Effector memory CD8-positive, alpha-beta T cell (primary cell): ENCODE measurements at regions not wholly inside any gene's neighbourhood (a gene's known extent, or its start where the extent isn't known, plus 50 kb on each side); places are given as distances from the start of the nearest gene placed in this dataset.
A peak's percentile ranks its signal among the peaks of the same experiment; 100 is the strongest.

Source experiments
- ATAC-seq: fragments of 150-1000 bp; cut with Tn5 transposase; replicated peaks from 2 replicates; pipeline ENCODE4 v1.10.0; 2021; ENCODE audit warnings: mild to moderate bottlenecking, moderate library complexity
- DNase-seq, 3 experiments: peaks; one replicate each; pipeline ENCODE4 v3.0.0; 2021
- H3K27ac Mint-ChIP-seq, 2 donors: one replicate each; pipeline ENCODE4 v1.8.0; 2022; ENCODE audit warnings: mild to moderate bottlenecking in 2 of 2, mixed read lengths in 2 of 2, moderate library complexity in 2 of 2
- H3K27me3 Mint-ChIP-seq, 2 donors: one replicate each; pipeline ENCODE4 v1.8.0; 2022; ENCODE audit warnings: mixed read lengths in 2 of 2
- H3K36me3 Mint-ChIP-seq: one replicate; pipeline ENCODE4 v1.8.0; 2022; ENCODE audit warnings: mild to moderate bottlenecking, moderate library complexity, mixed read lengths; ENCODE audit not compliant: insufficient read depth
- H3K4me1 Mint-ChIP-seq, 2 donors: one replicate each; pipeline ENCODE4 v1.8.0; 2022; ENCODE audit warnings: low read depth in 2 of 2, mixed read lengths in 2 of 2
- H3K4me3 Mint-ChIP-seq, 2 donors: one replicate each; pipeline ENCODE4 v1.8.0; 2022; ENCODE audit warnings: mild to moderate bottlenecking in 2 of 2, mixed read lengths in 2 of 2, moderate library complexity in 2 of 2
- H3K9me3 Mint-ChIP-seq, 2 donors: one replicate each; pipeline ENCODE4 v1.8.0; 2022; ENCODE audit warnings: mixed read lengths in 2 of 2

DNA sequence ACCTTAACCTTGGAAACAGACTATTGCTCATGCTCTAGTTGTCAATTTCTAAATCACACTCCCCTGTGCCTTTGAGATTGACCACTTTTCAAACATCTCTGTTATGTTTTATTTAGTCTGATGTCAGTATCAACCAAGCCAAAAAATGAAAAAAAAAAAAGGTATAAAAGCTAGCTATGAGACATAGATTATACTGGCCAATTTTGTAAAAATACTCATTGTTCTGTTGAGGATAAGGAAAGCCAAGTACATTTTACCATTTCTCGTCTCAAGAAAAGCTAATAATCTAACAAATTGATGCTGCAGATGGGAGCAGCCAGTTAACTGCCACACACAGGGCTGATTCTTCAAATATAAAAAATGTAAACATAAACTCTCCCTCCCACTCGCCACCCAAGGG, 572.6 kb upstream of the KLF12 start:
- no peaks in the 10 kb centered on the region for H3K36me3 Mint-ChIP-seq
- ATAC-seq = no peak
- DNase-seq = no peak
- H3K27me3 Mint-ChIP-seq = peaks cover 10 to 20% of the 10 kb centered on the region in 2 donors
- no peak overlapping the region for H3K4me3 Mint-ChIP-seq
- H3K4me1 Mint-ChIP-seq = no peaks in the 10 kb centered on the region
- H3K9me3 Mint-ChIP-seq = no peaks in the 10 kb centered on the region
- no peak overlapping the region for H3K27ac Mint-ChIP-seq

DNA sequence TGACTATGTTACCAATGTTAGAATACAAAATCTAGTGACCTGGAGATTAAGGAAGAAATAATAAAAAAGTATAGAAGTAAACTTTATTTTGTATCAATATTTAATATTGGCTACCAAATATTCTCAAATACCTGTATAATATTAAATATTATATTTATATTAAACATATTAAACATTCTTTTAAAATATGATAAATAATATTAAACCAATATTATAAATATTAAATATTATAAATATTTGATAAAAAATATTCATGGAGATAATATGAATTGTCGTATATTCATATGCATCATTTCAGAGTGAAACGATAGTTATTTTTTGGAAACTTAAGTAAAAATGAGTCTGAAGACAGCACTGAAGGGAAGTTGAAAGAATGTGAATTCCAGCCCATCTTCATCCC, 571.2 kb upstream of the KLF12 start:
- no peaks in the 10 kb centered on the region for H3K36me3 Mint-ChIP-seq
- DNase-seq = no peak
- peaks cover 19 to 20% of the 10 kb centered on the region in 2 donors for H3K27me3 Mint-ChIP-seq
- H3K27ac Mint-ChIP-seq = no peak overlapping the region
- ATAC-seq = no peak
- H3K4me3 Mint-ChIP-seq = no peak overlapping the region
- no peaks in the 10 kb centered on the region for H3K4me1 Mint-ChIP-seq
- no peaks in the 10 kb centered on the region for H3K9me3 Mint-ChIP-seq

DNA sequence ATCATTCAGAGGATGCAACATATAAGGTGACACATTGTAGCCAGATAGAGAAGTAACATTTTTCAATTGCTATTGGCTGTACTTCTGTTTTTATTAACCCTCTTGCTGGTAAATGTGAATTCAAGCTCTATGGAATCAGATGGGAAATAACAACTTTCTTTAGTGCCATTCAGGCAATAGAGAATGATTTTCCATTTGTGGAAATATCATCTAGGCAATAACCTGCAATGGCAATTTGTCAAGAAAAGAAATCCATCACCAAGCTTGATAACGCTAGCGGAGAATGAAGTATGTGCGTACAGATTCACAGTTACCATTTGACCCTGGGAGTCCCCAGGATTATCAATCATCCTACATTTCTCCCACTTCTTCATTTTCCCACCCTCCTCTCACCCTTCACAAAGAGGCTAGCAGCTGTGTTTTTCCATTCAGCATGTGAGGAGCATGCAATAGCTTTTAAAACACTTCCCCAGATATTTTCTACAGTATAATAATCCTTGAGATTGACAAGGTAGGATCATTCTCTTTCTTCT, 569.7 kb upstream of the KLF12 start:
- no peaks in the 10 kb centered on the region for H3K4me1 Mint-ChIP-seq
- ATAC-seq (no peak), DNase-seq (no peak)
- no peak overlapping the region for H3K27ac Mint-ChIP-seq
- H3K4me3 Mint-ChIP-seq = no peak overlapping the region
- H3K9me3 Mint-ChIP-seq = peaks cover 0 to under 1% of the 10 kb centered on the region in 2 donors
- peaks cover 11 to 14% of the 10 kb centered on the region in 2 donors for H3K27me3 Mint-ChIP-seq
- no peaks in the 10 kb centered on the region for H3K36me3 Mint-ChIP-seq

DNA sequence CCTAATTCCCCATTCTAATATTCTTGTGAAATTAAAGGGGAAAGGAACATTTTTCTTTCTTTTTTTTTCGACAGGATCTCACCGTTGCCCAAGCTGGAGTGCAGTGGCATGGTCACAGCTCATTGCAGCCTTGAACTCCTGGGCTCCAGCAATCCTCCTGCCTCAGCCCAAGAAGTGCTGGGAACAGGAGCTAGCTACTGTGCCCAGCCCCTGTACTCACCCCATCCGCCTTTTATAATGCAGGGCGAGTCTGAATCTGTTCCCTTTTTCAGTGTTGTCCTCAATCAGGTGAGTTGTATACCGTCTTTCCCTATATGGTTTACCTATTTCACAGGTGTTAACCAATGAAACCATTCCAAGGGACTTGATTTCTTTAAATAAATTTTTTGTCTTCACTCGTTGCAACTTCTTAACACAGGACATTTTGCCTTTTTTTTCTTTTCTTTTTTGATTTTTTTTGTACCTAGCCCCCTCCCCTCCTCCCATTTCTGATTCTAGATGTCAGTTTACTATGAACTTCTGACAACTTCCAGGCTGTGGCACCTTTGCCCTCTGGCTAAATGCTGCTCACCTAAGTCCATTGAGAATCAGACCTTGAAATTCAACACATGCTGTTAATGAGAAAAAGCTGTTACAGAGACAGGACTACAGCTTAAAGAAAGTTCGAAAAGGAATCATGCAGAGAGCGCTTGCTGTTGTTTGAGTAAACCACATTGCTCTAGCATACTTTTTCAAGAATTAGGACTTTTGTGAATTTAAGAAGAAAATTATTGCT, 562.1 kb upstream of the KLF12 start:
- ATAC-seq = no peak
- H3K36me3 Mint-ChIP-seq = no peaks in the 10 kb centered on the region
- no peak overlapping the region for H3K4me3 Mint-ChIP-seq
- DNase-seq = no peak
- no peaks in the 10 kb centered on the region for H3K4me1 Mint-ChIP-seq
- peaks cover 0 to 1% of the 10 kb centered on the region in 2 donors for H3K9me3 Mint-ChIP-seq
- H3K27me3 Mint-ChIP-seq = peaks cover 0 to 14% of the 10 kb centered on the region in 2 donors
- H3K27ac Mint-ChIP-seq = no peak overlapping the region

DNA sequence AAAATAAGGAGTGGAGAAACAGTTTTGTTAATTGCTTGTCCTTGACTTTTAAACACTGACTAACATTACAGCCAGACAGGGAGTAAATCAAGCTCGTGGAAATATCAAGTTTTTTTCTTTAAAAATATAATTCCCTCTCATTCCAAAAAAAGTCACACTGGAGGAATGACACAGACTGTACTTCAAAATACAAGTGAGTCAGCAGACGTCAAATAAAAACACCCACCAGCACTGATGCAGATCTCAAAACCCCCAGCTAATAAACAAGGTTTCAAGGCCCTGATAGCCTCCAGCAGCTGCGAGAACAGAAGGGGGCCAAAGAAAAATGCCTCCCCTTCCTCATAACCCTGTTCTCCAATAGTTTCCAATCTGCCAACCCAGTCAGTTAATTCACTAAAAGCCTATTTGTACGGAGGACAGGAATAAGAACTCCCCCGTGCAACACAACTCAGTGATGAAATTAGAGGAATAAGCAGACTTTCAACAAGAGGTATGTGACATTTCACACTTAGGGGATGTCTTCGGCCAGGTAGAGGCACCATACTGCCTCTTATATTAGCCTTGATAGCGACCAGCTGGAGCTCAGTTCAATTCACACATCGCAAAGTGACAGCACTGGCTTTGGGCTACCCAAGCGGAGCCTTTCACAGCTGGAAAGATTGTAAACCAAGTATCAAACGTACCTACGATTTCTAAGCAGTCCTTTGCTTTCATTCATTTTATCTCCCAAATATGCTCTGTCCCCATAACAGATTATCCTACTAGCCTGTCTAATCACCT, 561.0 kb upstream of the KLF12 start:
- Mint-ChIP-seq H3K9me3 (peaks cover 0 to 1% of the 10 kb centered on the region in 2 donors), H3K27ac (no peak overlapping the region), H3K4me1 (no peaks in the 10 kb centered on the region), H3K36me3 (no peaks in the 10 kb centered on the region), H3K27me3 (peaks cover 0 to 10% of the 10 kb centered on the region in 2 donors), H3K4me3 (no peak overlapping the region)
- DNase-seq (no peak), ATAC-seq (no peak)

DNA sequence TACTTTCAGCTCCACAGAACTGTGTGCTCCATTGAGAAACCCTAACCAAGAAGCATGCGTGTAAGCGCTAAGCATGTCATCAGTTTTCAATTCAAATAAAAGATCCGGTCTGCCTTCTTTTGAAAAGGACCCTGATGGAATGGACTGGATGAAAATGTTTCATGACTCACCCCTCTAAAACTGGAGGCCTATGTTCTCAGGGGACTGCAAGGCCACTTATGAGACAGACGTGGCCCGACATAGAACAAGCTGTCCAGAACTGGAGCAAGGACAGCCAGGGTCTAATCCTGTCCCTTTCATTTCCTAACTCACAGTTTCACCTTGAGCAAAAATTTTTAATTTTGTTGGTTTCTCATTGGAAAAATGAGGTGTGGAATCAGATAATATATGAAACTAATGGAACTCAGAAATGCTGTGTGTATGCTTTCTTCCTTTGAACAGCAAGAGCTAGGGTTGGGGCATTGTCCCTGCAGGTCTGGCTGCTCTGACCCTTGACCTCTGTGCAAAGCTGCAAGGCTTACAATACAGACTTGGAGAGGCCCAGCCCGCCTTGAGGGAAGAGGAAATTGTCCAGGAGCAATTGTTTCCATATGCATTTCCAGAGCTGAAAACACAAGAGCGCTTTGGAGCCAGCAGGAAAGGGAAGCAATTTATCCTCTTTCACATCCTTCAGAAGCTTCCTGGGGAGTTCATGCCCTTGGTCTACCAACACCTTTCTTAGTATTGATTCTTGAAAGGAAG, 553.4 kb upstream of the KLF12 start:
- DNase-seq (no peak), ATAC-seq (no peak)
- Mint-ChIP-seq H3K9me3 (no peaks in the 10 kb centered on the region), H3K4me3 (no peak overlapping the region), H3K36me3 (no peaks in the 10 kb centered on the region), H3K27me3 (no peaks in the 10 kb centered on the region), H3K27ac (no peak overlapping the region), H3K4me1 (no peaks in the 10 kb centered on the region)

DNA sequence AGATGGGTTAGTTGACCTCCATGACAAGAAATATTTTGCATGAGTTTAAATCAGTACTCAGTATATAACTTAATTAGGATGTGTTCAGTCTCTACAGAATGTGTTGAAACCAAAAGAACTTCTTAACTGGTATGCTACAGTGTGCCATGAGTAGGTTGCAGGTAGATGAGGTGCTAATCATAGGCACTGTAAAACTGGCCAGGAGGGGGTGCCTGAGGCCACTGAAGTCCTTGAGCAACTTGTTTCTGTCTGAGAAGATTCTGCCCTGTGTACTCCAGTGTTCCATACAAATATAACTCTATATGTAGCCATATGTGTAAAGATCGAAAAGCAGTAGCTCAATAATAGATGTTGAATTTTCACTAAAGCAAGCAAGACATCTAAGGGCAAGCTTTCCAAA, 549.2 kb upstream of the KLF12 start:
- Mint-ChIP-seq H3K4me1 (no peaks in the 10 kb centered on the region), H3K27me3 (peaks cover 20% of the 10 kb centered on the region in 2 donors), H3K36me3 (no peaks in the 10 kb centered on the region), H3K27ac (no peak overlapping the region), H3K4me3 (no peak overlapping the region), H3K9me3 (no peaks in the 10 kb centered on the region)
- DNase-seq = peak in 1 of 3 experiments; percentile 2
- ATAC-seq = no peak

DNA sequence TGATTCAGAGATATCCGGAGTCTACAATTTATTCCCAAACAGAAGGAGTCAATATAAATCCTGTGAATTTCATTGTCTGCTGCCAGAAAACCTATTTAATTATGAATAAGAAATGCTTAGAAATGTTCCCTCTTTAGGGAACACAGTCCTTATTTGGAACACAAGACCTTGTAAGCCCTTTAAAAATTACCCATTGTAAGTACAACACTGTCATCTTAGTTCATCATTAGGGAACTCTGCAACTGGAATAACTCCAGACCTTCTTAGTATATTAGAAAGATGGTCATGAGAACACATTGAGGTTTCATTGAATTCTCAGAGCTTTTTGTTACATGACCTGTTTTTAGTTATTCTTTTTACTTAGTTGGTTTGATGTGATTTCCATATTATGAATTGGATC, 548.5 kb upstream of the KLF12 start:
- Mint-ChIP-seq H3K9me3 (no peaks in the 10 kb centered on the region), H3K4me1 (no peaks in the 10 kb centered on the region), H3K27me3 (peaks cover 20% of the 10 kb centered on the region in 2 donors), H3K27ac (no peak overlapping the region), H3K36me3 (no peaks in the 10 kb centered on the region), H3K4me3 (no peak overlapping the region)
- DNase-seq = no peak
- ATAC-seq = no peak

DNA sequence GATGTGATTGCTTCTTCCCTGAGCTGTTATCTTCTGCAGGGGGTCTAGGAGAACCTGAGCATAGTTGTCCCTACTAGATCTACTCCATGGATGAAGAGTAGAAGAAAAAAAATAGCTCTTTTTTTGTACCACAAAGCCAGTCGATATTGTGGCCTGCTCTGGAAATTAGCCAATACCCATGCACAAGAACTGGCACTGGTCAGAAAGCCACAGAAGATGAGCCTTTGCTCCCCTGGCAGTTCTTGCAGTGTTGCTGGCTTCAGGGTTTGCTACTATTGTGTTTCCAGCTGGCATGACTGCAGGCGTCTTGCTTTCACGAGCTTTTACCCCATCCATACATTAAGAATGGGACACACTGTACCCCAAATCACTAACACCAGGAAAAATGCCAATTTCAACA, 547.7 kb upstream of the KLF12 start:
- Mint-ChIP-seq H3K4me3 (no peak overlapping the region), H3K4me1 (no peaks in the 10 kb centered on the region), H3K9me3 (no peaks in the 10 kb centered on the region), H3K27ac (no peak overlapping the region), H3K27me3 (peaks cover 20% of the 10 kb centered on the region in 2 donors), H3K36me3 (no peaks in the 10 kb centered on the region)
- no peak for ATAC-seq
- no peak for DNase-seq

DNA sequence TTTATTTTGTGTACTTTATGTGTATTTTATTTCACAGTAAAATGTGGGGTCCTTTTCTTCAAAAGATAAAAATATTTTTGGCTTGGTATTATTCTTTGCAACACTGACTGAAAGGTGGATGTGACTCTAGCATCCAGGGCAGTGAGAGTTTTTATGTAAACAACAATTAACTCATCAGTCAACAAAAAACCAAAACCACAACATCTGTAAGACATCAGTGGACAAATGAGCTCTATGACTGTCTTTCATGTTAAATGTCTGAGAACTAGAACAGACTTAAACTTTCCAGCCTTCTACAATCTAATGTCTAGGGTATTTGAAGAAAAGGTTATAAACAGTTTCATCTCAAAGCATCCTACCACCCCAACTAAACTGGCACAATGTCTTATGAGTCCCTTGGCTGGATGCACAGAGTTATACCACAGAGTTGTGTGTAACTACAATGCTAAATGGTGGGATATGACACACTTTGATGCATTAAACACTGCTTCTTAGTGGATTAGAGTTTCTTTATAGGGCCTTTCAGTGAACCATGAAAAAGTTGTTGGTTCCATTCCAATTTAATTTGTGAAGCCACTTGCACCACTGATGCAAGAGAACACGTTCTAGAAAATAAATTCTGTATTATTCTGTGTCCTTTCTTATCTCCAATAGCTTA, 544.2 kb upstream of the KLF12 start:
- ATAC-seq (no peak), DNase-seq (no peak)
- Mint-ChIP-seq H3K36me3 (no peaks in the 10 kb centered on the region), H3K27ac (no peak overlapping the region), H3K9me3 (no peaks in the 10 kb centered on the region), H3K4me1 (no peaks in the 10 kb centered on the region), H3K4me3 (no peak overlapping the region), H3K27me3 (peaks cover 20 to 26% of the 10 kb centered on the region in 2 donors)

DNA sequence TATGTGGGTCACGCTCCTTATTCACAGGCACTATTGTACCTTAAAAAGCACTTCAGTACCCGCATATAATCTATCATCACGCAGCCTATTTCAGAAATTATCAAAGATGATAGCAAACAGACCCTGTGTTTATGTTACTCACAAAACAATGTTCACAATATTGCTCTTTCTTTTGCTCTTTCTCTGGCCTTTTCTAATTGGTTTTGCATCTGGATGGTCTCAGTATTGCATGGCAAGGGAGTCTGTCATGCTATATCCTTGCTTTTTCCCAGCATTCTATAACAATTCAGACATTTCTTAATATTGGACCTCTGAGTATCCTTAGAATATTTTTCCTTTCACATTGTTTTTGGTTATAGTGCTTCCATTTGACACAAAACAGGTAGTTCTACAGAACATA, 541.8 kb upstream of the KLF12 start:
- no peak overlapping the region for H3K27ac Mint-ChIP-seq
- no peak overlapping the region for H3K4me3 Mint-ChIP-seq
- ATAC-seq (no peak), DNase-seq (no peak)
- peaks cover 12 to 19% of the 10 kb centered on the region in 2 donors for H3K27me3 Mint-ChIP-seq
- H3K9me3 Mint-ChIP-seq = no peaks in the 10 kb centered on the region
- no peaks in the 10 kb centered on the region for H3K36me3 Mint-ChIP-seq
- H3K4me1 Mint-ChIP-seq = peaks cover 0 to 2% of the 10 kb centered on the region in 2 donors

DNA sequence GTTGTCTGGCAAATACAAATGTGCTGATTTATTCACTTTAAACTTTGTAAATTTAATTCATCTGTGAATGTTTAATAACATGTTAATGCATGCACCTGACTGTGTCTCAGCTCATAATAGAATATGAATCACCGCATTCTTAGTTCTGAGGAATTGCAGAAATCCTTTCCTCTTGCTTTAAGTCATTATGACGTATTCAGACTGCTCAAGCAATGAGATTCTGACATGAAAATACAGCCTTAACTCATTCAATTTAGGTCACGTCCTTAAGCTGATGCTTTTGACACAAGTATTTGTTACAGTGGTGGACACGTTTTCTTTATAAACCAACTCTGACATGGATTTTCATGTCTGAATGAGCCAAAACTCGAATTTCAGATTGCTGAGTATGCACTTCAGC, 541.0 kb upstream of the KLF12 start:
- peaks cover 5 to 11% of the 10 kb centered on the region in 2 donors for H3K27me3 Mint-ChIP-seq
- H3K36me3 Mint-ChIP-seq = no peaks in the 10 kb centered on the region
- no peaks in the 10 kb centered on the region for H3K9me3 Mint-ChIP-seq
- H3K4me3 Mint-ChIP-seq = no peak overlapping the region
- peaks cover 0 to 2% of the 10 kb centered on the region in 2 donors for H3K4me1 Mint-ChIP-seq
- DNase-seq = no peak
- ATAC-seq = no peak
- H3K27ac Mint-ChIP-seq = no peak overlapping the region

DNA sequence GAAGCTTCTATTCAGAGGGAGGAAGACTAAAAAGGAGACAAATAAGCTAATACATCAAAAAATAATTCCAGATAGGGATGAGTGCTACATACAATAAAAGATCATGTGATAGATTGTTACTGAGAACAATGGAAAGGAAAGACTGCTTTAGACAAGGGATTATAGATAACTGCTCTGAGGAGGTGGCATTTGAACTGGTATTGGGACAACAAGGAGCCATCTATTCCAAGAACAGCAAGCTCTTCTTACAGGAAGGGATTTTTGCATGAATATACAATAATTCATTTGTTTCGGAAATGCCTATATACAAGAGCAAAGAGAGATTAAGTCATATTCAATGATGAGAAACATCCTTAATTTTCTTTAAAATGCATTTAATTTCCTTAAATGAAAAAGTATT, 540.5 kb upstream of the KLF12 start:
- no peak for ATAC-seq
- peaks cover 0 to 10% of the 10 kb centered on the region in 2 donors for H3K27me3 Mint-ChIP-seq
- H3K36me3 Mint-ChIP-seq = no peaks in the 10 kb centered on the region
- no peaks in the 10 kb centered on the region for H3K9me3 Mint-ChIP-seq
- H3K4me1 Mint-ChIP-seq = peaks cover 0 to 2% of the 10 kb centered on the region in 2 donors
- H3K27ac Mint-ChIP-seq = no peak overlapping the region
- no peak overlapping the region for H3K4me3 Mint-ChIP-seq
- DNase-seq = no peak
